Skin epidermis (tissue), 12 donors: ENCODE measurements at regions not wholly inside any gene's neighbourhood (a gene's known extent, or its start where the extent isn't known, plus 50 kb on each side); places are given as distances from the start of the nearest gene placed in this dataset.
"Not testable (repeated sequence)": the region's sequence is repeated elsewhere in the genome, so short reads cannot be mapped to it uniquely, and the experiment has no call there.

ENCODE experiments used
- H3K27ac ChIP-seq, 21 experiments: fragments of 200-600 bp; sonication (generic) in 11 of 21; one replicate each; pipeline ENCODE4 v1.5.0; 2020; ENCODE audit warnings: mild to moderate bottlenecking in 3 of 21, inconsistent platforms in 2 of 21, moderate library complexity in 2 of 21
- H3K4me3 ChIP-seq, 7 experiments: fragments of 200-600 bp; sonication (generic) in 2 of 7; one replicate each; pipeline ENCODE4 v1.5.0; 2020; ENCODE audit warnings: inconsistent platforms in 2 of 7, mild to moderate bottlenecking in 2 of 7, moderate library complexity in 1 of 7

DNA sequence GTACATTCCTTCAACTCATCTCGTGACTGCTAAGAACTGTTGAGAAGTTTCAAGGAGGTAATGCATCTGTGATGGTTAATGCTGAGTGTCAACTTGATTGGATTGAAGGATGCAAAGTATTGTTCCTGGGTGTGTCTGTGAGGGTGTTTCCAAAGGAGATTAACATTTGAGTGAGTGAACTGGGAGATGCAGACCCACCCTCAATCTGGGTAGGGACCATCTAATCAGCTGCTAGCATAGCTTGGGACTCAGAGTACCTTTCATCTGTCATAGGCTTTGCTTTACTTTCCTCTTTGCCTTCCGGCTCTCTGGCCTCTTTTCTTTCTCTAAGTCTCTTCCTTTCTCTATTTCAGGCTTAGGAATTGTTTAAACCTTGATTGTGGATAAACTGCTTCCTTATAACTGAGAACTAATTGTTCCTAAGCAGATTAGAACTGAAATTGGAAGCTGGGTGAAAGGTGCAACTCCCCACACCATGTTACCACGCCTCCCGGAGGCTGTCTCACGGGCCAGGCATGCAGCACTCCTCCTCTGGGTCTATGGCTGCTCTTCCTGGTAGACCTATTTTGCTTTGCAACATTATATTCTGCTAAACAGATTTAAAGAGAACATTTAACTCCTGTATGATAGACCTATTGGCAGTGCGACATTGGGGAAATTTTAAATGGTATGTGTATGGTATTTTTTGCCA lies 298.2 kb downstream of the CCSER2 start:
- Histone ChIP-seq H3K4me3 (no peak overlapping the region), H3K27ac (no peak overlapping the region)

DNA sequence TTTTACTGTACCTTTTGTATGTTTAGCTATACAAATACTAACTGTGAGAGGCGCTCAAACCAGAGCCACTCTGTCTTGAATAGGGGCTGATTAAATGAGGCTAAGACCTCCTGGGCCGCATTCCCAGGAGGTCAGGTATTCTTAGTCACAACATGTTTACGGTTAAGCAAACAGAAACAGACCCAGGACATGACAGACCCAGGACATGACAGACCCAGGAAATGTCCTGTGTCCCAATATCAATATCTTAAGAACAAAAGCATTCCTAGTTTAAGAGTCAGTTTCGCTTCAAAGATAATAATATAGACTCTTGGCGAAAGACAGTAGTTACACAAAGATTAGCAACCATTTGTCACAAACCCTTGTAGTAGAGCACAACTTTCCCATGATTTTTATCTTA lies 304.5 kb downstream of the CCSER2 start:
- no peak overlapping the region for H3K27ac ChIP-seq
- no peak overlapping the region for H3K4me3 ChIP-seq

DNA sequence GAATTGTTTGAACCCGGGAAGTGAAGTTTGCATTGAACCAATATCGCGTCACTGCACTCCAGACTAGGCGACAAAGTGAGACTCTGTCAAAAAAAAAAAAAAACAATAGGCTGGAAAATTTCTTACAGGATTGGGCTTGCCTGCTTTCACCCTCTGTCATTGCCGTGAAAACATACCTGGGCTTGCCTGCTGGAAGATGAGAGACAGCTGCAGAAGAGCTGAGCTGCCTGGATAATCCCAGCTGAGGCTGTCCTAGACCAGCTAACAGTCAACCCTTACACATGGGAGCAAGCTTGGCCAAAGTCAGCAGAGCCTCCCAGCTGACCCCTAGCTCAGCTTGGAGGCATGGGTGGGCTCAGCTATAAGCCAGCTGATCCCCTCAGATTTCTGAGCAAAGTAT lies 306.2 kb downstream of the CCSER2 start:
- H3K27ac ChIP-seq, result no peak overlapping the region
- no peak overlapping the region for H3K4me3 ChIP-seq

DNA sequence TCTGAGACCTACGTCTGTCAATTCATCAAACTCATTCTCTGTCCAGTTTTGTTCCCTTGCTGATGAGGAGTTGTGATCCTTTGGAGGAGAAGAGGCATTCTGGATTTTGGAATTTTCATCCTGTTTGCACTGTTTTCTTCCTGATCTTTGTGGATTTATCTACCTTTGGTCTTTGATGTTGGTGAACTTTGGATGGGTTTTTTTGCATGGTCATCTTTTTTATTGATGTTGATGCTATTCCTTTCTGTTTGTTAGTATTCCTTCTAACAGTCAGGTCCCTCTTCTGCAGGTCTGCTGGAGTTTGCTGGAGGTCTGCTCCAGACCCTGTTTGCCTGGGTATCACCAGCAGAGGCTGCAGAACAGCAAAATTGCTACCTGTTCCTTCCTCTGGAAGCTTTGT lies 322.2 kb downstream of the CCSER2 start:
- H3K4me3 ChIP-seq, H3K27ac ChIP-seq: not testable (repeated sequence)

DNA sequence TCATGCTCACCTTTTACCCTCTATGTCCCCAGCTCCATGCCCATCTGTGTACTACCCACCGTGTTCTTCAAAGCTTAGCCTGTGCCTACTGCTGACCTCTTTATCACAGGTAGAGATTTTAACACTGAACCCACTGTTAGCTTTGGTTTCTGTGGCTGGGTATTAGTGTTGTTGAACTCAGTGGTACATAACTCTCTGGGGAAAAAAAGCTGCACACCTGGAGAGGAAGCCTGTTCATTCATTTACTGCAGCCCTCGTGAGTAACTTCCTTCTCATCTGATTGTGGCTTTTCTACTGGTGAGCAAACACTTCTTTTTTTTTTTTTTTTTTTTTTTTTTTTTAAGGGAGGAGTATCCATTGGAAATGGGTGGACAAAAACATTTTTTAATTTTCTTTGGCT lies 326.3 kb downstream of the CCSER2 start:
- Histone ChIP-seq H3K27ac (no peak overlapping the region), H3K4me3 (no peak overlapping the region)

DNA sequence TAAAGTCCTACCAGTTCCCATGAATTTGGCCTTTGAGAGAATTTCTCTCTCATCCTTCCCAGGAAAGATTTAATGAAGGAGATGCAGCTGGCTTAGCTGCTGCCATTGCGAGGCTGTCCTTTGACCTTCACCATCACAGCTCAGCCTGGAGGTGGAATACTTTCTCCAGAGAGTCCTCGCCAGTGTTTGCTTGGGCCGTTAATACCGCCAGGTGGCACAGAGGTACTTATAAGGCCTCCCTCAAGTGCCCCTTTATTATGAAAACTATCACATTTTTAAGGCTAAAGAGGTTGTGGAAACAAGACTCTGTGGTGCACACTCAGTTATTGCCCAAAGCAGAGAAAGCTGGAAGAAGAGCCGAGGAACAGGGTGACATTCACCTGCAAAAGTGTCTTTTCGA lies 330.6 kb downstream of the CCSER2 start:
- H3K27ac ChIP-seq, result no peak overlapping the region
- no peak overlapping the region for H3K4me3 ChIP-seq

DNA sequence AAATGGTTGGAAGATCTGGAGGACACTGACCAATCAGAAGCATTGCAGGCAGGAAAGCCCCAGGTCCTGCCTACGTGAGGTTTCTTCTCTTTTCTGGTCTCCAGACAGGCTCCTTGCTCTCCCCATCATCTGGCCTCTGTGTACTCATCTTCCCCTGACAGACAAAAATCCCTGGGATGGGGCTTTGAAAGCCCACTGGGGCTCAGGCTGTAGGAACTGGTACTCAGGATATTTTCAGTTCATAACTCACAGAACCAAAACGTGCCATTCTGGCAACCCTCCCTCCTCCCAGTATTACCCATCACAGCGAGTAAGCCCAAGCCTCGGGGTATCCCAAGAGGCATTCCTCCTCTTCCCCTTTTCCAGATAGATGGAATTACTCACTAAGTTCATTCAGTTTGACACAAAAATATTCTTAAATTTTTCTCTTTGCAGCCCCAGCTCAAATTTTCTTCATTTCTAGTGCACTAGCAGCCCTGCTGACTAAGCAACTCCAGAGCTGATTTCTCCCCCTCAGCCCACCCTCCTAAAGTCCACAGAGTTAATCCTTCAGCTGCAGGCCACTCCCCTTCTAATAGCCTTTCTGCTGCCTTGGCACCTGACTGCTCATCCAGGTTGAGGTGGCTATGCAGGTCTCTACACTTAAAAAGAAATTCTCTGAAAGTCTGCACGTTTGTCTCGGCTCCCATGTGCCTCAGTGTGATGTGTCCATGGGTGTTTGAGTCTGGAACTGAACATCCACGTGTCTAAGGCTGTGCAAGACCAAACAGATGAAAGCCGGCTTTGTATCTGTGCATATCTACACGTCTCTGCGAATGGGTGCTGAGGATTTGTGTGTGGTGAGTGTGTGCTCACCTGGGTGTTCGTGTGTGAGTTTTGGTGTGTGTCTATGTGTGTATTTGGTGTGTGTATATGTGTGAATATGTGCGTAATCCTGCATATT lies 331.4 kb downstream of the CCSER2 start:
- no peak overlapping the region for H3K4me3 ChIP-seq
- H3K27ac ChIP-seq, result no peak overlapping the region

DNA sequence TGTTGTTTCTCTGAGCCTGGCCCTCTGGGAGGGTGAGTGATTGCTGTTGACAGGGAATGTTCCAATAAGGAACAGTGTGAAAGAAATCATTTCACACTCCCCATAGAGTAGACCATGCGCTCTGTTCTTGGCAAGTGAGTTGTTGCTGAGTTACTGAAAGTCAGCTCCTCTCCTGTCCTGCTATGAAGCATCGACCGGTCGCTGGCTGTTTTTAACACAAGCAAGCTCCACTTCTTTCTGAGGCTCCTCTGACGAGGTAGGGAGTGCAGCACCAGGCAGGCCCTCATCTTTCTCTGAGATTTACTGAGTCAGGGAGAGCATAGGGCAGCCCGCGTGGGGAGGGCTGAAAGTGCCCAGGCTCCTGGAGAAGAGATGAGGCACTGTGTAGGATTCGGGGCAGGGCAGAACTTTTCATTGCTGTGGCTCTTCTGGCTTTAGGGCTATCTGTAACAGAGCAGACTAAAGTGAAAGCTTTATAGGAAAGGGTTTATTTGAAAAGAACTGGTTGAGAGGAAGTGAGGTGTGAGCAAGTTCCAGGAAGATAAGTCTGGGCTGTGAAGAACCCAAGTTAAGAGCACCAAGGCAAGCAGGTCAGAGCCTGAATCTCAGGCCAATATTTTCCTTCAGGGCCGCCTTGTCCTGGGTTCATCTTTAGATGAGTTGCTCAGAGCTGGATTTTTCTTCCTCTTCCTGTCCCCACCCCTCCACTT lies 332.2 kb downstream of the CCSER2 start:
- no peak overlapping the region for H3K27ac ChIP-seq

DNA sequence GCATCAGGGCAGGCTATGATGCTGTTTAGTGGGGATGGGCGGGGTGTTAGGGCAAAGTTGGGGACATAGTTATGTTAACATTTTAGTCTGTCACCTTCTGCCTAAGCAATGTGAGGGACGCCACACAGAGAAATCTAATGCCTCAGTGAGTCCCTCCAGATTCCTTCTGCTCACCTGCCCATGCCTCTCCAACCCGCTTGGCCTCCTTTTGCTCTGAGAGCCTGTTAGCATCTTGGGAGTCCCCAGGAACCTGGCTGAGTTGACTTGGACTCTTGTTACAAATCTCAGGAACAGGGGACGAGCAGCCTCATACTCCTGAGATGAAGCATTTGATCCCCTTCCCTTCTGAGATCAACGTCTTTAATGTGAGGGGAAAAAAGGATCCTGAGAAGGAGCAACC lies 336.8 kb downstream of the CCSER2 start:
- Histone ChIP-seq H3K27ac (no peak overlapping the region), H3K4me3 (no peak overlapping the region)

More for the DNA sequence above, 332.2 kb downstream of the CCSER2 start:
- no peak overlapping the region for H3K4me3 ChIP-seq

DNA sequence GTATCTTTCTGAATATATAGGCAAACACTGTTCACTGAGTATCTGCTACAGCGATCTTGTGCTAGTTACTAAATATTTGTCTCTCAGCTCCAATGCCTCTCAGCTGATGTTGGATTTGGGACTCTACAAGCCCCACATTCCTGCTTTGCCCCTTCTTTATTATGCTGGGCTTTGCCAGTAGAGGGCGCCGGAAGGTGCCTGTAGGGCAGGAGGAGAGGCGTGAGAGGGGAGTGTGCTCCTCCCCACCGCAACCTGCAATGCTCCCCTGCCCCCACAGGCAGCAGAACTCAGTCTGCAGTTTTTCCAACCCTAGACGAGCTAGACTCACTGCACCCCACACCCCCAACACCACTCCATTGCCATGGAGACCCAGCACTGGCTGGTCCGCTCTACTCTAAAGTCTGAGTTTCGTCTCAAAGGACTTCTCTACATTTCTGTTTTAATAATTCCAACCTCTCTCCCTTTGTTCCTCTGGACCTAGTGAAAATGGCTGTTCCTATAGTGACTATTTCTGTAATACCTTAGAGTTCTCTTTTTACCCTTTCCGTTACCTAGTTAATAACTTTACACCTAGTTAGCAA lies 337.6 kb downstream of the CCSER2 start:
- H3K27ac ChIP-seq, result no peak overlapping the region
- no peak overlapping the region for H3K4me3 ChIP-seq

DNA sequence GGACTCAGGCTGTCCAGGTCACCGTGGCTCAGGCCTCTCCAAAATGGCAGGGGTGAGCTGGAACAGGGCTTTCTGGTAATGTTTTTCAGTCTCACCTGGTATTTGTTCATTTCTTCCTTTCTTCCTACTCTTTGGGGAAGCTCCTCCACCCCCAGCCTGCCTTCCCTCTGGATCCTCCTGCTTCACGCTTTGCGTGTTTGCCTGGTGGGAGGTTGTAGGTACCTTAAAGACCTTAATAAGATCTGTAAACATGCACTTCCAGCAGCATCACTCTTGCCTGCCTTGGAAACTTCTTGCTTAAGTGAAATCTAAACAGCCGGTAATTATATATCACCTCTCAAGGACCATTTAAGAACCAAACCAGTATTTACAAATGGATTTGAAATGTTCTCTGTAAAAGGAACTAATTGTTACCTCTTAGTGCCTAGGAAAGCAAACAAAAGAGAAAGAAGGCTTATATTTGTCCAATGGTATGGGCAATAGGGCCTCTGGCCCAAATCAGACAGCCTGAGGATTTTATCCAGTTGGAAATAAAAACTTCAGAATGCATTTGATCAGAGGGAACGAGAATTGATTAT lies 339.9 kb downstream of the CCSER2 start:
- H3K4me3 ChIP-seq, result no peak overlapping the region
- H3K27ac ChIP-seq, result no peak overlapping the region

DNA sequence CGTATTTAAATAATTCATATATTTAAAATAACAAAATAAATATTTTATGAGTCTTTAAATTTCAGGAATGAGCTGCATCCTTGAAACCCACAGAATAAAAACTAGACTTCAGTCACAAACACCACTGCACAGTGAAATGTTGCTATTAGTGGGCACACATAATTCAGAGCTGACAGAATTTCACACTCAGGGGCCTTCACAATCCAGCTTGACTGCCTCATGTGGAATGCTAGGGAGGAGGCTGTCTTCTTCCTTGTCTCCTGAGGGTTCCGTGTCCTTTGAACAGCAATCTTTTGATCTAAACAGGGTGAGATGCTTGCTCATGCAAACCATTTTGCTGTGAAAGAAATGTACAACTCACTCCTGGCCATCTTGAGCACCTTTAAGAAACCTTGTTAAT lies 346.7 kb downstream of the CCSER2 start:
- Histone ChIP-seq H3K4me3 (no peak overlapping the region), H3K27ac (no peak overlapping the region)

DNA sequence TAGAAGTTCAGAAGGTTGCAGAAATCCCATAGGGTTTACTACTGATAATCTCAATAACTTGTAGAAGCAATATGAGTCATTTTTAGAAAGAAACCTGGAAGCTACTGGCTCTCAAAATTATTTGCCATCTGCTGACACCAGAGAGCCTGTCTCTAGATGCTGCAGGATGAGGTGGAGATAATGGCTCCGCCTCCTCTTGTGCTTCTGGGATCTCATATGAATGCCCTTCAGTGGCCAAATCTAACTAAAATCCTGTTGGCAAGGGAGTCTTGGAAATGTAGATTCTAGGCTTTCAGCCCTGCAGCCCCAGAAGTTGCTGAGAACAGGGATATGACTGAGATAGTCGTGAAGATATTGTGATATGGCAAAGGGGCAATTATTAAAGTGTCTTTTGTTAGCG lies 348.1 kb downstream of the CCSER2 start:
- H3K4me3 ChIP-seq, result no peak overlapping the region

DNA sequence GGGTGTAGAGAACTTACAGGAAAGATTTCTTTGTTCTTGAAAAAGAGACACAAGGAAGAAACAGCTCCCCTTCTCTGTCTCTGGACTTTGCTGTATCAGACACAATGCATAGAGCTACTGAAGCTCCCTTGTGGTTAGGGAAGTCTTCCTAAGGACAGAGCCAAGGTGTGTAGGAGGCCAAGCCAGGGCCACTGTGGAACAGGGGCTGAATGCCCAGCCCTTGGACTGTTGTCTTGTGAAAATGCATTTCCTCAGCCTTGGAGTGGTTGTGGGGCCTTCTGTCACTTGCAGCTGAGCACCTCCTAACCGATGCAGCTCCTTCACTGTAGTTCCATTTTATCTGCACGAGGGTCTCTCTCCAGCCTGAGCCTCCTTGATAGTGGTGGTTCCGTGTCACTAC lies 353.4 kb downstream of the CCSER2 start:
- H3K27ac ChIP-seq, result no peak overlapping the region
- H3K4me3 ChIP-seq, result no peak overlapping the region

More for the DNA sequence above, 348.1 kb downstream of the CCSER2 start:
- H3K27ac ChIP-seq, result no peak overlapping the region

DNA sequence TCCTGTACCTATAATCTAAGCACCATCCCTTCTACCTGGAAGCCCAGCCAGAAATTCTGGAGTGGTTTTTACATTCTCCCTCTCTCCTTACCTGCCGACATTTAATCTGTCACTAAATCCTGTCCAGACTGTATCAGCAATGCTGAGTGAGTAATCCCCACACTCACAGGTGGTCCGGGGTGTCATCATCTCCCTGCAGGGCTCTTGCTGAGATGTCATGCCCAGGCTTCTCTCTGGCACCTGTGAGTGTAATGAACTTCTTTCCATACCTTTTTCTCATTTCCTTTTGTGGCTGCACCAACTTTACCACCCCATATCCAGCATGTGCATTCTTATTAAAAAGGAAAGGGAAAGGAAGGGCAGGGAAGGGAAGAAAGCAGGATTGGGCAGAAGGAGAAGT lies 355.2 kb downstream of the CCSER2 start:
- Histone ChIP-seq H3K4me3 (no peak overlapping the region), H3K27ac (no peak overlapping the region)

DNA sequence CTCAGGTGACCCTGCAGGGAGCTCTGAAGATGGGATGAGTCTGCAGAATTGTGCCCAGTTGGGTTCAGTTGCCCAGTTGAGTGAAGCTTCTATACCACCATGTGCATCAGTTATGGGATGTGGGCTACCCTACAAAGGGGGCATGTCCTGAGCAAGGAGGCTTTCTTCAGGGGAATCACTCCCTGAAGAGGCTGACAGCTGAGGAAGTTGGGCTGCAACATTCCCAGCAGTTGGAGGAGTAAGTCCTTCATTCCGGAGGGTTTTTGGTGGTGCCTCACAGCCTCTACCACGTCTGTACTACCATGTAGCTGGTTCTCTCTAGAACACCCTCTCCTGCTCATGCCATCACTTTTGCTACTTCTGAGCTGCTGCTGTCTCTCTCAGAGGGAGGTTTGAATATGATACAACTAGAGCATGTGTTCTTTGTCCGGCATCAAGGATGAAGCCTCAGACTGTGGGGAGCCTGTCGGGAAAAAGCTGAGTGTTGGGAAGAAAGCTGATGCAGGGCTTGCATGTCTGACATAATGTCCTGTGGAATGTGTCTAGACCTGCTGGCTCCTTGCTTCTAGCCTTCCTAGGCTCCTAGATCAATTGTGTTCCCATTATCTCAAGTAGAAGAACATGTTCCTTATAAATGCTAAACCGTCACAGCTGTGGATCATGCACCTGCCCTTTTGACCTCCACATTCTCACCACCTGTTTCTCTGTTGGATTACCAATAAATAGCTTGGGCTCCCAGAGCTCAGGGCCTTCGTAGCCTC lies 355.8 kb downstream of the CCSER2 start:
- H3K4me3 ChIP-seq, result no peak overlapping the region
- H3K27ac ChIP-seq, result no peak overlapping the region

DNA sequence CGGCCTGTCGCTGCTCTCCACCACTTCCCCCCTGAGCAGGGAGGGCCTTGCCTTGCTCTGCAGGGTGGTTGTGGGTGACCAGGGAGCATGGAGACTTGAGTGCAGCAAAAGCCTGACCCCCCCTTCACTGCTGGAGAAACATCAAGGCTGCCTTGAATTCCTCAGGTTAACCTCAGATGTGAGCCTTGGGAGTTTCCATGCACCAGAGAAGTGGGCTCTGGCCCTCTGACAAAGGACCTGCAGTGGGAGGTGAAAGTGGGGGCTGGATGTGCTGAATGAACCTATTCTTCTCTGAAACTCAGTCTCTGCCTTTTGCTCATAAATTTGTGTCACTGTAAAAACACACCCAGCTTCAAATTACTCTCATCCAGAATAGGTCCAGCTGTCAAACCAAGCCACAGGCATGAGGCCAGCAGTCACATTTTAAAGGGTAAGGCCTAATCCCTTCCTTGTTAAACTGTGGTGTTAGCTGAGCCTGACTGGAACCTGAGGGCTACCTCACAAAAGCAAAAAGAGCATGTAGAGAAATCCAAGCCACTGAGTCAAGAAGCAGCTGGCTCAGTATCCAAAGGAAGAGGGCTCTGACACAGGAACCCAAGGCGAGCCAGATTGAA lies 356.8 kb downstream of the CCSER2 start:
- no peak overlapping the region for H3K27ac ChIP-seq
- no peak overlapping the region for H3K4me3 ChIP-seq

DNA sequence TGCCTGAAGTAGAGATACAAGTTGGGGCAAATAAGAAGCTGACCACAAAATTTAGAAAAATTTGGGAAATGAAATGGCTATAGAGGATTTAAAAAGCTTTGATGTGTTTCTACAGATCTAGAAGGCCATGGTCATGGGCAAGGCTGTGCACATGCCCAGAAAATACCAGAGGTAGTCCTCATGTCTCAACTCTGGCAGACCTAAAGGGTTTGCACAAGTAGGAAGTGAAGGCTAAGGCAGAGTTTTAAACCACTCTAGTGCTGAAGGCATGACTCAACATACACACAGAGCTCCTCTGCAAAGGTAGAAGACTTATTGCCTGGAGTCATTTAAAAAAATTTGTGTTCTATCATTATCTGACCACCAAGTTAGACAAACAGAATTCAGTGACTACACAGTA lies 364.6 kb downstream of the CCSER2 start:
- H3K4me3 ChIP-seq, result no peak overlapping the region
- H3K27ac ChIP-seq, result no peak overlapping the region

DNA sequence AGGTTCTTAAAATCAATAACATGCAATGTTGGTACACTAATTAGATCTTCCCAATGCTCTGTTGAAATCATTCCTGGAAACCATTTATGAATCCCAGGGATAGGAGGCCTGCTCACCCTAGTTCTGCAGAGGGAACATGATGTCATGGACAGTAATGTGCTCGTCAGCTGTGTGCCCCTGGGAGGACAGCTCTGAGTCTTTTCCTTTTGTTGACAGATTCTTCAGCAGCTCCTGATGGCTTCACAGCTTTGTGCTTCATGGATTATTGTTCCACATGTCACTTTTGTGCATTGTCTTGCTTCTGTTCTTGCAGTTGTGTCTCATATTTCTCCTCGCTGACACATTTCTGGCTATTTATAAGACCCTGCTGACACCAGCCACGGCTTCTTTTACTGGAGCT lies 367.5 kb downstream of the CCSER2 start:
- Histone ChIP-seq H3K27ac (no peak overlapping the region), H3K4me3 (no peak overlapping the region)
